ENCODE measurements at regions not wholly inside any gene's neighbourhood (a gene's known extent, or its start where the extent isn't known, plus 50 kb on each side); places are given as distances from the start of the nearest gene placed in this dataset.
A peak's percentile ranks its signal among the peaks of the same experiment; 100 is the strongest.

DNA sequence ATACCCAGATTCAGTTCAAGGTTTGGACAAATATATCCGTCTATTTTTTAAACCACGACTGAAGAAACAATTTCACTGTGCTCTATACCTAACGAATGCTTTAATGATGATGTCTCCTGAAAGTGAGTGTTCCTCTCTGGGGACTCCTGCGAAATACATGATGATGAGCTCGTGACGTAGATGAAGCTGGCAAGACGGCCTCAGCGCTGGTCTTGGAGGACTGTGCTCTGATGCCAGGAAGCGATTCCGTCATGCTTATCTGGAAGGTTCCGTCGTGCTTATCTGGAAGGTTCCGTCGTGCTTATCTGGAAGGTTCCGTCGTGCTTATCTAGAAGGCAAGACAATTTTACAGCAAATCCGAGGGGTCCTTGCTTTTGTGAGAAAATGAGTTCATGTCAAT lies 250.8 kb upstream of the IRX2 start:
- no peak for DNase-seq

DNA sequence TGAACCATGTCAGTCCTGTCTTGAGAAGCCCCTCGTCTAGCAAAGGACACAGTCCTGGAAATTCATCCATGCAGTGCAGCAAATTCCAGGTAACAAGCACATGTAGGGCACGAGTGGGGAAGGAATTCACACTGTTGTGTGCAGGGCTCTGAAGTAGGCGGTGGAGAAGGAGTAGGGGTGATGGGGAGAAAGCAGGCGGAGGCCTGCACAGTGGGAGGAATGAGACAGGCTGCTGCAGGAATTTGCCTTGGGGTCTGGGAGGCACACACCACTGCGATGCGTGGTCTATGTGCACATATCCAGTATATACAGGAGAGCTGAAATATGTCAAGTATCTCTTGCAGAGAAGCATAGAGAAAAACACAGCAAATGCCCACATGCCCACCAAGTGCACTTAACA lies 249.2 kb upstream of the IRX2 start:
- no peak for DNase-seq

DNA sequence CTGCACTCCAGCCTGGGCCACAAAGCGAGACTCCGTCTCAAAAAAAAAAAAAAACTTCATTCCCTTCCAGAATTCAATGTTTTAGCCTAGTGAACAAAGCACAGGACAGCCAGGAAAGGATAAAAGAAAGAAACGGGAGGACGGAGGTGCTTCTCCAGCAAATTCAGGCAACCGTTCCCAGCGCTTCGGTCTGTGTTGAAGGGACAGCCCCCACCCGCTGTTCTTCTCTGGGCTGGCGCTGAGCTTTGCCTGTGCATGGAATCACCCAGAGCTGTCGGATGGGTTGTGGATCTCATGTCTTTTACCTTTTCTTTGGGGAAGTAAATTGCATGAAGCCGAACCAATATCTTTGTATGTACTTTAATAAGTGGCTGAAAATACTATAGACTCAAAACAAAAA lies 248.4 kb upstream of the IRX2 start:
- DNase-seq: no peak

DNA sequence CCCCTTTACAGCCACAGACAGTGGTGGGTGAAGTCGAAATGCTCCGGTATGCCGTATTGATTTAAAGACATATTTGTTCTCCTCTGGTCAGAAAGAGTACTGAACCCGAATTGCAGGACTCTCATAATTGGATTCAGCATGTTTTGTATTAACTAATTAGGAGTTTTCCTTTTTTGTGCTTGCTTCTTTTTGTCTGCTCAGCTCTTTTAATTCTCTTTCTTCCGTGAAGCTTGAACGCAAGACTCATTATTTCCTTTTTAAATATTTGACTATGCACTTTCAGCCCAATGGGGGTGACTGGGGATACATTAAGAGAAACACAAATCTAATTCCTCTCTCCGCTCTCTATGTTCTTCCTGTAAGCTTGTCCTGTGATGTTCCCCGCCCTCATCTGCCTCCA lies 246.6 kb upstream of the IRX2 start:
- no peak for DNase-seq

DNA sequence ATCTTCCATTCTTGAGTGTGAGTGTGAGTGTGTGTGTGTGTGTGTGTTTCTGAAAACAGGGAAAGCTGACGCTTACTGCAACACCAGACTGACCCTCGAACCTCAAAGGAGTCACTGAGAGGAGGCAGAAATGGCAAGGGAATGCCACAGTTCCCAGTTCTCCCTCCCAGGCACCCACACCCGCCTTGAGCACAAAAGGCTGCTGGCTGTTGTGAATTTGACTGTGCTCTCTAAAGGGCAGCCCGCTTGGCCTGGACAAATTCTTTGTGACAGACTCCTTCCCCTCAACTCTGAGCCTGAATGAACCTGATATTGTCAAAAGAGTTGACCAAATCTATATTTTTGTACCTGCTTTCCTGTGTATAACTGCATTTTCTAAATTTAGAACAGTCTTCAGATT lies 245.7 kb upstream of the IRX2 start:
- DNase-seq: no peak

DNA sequence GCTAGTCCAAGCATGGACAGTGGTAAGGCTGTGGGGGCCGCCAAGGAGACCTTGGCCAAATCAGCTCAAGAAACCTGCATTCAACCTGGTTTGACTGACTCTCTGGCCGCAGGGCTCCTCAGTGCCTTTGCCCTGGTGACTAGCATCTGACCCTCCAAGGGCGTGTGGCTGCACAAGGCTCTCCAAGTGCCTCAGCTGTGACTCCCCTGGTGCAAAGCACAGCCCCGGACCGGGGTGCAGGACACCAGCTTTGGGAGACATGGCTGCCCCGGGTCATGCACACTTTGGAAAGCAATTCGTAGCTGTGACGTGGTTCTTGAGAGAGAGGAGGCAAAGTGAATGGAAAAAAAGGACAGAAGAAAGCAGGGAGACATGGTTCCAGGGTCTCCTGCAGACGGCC lies 245.2 kb upstream of the IRX2 start:
- DNase-seq: no peak

DNA sequence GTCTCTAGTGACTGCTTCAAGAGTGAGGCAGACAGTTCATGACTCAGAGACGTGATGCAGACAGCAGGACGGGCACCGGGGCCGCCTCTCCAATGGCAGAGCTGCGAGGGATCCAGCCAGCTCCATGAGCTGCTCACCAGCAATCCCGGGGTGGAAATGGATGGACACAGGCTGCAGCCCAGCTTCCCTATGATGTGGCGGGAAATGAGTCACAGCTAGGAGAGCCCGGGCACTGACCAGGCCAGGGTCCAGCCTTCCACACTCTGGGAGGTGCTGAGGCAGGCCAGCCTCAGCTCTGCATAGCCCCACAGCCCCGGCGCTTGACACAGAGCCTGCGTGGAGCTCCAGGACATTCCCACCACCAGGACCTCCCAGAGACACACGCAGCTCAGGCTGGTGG lies 244.8 kb upstream of the IRX2 start:
- DNase-seq: no peak

DNA sequence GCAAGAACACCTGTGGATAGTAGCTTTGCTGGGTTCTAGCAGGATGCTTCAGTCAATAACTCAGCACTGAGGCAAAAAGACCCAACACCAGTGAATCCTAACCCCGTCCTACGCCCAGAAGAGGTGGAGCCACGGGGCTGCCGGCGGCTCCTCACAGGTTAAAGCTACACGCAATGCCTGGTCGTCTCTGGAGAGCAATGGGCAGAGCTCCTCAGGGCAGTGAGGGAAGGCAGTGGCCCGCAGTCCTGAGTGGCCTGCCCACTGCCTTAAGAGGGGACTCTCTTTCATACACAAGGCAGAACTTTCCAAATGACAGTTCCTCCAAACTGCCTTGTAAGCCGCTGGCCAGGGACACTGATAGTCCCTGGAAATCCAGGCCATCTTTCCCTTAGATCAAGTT lies 244.2 kb upstream of the IRX2 start:
- no peak for DNase-seq

DNA sequence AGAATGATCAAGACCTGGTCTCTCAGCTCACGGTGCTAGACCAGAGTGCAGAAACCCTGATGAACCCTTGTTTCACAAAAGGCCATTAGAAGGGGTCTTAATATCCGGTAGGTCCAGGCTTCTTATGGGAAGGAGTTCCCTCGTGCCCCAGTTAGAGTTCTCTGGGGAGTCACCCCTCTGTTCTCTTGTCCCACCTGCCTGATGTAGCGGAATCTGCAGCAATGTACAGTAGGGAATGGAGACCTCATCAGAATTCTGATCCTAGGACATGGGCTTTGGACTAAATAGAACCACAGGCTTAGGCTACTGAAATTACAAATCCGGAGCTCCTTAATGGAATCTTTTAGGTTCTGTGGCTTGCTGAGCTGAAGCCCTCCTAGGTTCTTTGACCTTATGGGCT lies 243.6 kb upstream of the IRX2 start:
- DNase-seq: no peak

DNA sequence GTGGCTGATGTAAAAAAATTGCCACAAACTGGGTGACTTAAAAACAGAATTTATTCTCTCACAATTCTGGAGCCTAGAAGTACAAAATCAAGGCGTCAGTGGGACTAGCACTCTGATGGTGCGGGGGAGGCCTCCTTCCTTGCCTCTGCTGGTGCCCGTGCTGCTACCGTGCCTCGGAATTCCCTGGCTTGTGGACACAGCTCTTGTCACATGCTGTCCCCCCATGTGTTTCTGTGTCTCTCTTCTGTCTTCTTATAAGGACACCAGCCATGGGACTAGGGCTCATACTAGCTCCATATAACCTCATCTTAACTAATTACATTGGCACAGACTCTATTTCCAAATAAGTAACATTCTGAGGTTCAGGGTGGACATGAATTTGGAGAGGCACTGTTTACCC lies 242.3 kb upstream of the IRX2 start:
- DNase-seq: no peak

DNA sequence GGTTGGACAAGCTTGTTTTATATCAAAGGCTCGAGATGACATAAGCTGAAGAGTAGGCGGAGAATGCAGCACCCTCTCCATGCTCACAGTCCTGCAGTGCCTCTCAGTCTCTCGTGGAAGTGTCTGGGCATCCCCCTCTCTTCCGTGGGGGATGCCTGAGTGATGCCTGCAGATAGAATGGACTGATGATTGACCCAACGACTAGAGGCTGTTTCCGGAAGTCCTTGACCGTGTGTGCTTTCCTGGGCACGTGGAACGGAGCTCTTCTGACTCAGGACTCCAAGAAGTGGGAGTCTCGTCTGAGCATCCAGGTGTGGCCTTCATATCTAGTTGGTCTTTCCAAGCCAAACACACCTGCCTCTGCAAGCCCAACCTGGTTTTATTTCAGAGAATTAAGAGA lies 241.8 kb upstream of the IRX2 start:
- DNase-seq: no peak

DNA sequence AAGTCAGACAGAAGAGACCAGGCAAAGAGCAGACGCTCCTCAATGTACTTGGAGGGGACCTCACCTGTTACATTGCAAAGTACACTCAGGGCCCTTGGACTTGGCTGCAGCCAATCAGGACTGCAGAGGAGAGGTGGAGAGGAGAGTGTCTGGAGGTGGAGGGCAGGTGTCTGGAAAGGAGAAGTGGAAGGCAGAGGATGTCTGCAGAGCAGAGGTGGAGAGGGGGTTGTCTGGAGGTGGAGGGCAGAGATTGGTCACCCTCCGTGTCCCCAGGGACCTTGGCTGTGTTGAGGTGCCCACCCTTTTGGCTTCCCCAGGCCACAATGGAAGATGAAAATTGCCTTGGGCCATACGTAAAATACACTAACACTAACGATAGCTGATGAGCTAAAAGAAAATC lies 241.3 kb upstream of the IRX2 start:
- no peak for DNase-seq

DNA sequence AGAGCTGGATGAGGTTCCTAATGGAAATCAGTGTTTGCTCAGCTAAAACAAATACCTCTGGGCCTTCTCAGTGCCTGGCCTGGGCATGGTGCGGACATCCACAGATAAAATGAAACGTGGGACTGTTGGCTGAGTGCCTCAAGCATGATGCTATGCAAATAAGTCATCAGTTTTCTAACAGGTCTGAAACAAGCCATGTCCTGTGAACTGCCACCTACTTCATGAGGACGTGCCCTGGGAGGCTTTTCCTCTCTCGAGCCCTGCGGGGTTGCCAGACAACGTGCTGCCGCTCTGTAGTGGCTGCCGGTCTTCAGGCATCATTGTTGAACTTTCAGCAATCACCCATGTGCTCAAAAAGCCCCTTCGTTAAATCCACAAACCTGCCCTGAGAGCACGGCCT lies 240.4 kb upstream of the IRX2 start:
- peak; percentile 90 to 91 for DNase-seq

DNA sequence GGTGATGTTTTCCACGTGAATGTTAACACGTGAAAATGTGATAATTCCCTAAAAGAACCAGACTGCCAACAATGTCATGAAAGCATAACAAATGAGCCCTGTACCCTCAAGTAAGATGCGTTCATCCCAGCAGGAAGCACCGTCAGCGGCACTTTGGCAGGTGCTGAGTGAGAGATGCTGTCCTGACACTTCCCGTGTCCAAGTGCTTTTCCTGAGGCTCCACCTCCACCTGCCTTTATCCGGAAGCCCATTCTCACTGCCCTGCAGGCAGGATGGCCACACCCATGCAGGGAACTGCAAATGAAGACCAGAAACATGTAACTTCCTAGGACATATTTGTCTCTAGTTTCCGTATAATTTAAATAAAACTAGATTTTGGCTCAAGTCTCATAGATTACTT lies 238.0 kb upstream of the IRX2 start:
- DNase-seq: peak in 1 of 2 experiments; percentile 17

DNA sequence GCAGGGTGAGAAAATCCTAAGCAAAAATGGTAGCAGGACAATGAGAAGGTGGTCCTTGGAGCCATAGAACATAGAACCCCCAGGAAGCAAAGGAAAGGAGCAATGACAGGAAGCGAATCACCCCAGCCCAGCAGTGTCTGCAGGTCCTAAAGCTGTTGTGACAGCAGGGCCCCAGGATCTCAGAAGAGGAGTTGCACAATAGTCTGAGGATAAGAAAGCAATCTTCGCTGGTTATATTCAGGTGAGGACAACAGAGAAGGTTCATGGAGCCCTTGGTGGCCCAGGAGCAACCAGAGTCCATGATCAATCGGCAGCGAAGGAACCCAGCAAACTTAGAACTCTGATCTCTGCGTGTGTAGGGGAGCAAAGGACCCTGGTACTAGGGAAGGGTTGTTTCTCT lies 234.8 kb upstream of the IRX2 start:
- no peak for DNase-seq

DNA sequence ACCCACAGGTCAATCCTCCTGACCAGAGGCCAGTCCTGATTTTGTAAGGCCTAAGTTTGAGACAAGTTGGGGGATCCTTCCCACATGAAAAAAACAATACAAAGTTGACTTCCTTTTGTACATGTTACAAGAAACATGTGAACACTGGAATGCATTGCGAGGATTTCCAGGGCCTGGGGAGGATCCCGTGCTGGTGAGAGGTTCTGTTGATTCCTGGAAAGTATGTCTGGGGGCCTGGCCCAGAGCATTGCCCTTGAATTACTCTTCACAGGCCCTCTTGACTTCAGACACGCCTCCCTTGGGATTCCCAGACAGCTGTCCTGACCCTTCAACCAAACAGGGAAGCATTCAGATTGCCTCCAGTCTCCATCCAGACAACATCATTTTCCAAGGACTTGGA lies 234.2 kb upstream of the IRX2 start:
- no peak for DNase-seq

DNA sequence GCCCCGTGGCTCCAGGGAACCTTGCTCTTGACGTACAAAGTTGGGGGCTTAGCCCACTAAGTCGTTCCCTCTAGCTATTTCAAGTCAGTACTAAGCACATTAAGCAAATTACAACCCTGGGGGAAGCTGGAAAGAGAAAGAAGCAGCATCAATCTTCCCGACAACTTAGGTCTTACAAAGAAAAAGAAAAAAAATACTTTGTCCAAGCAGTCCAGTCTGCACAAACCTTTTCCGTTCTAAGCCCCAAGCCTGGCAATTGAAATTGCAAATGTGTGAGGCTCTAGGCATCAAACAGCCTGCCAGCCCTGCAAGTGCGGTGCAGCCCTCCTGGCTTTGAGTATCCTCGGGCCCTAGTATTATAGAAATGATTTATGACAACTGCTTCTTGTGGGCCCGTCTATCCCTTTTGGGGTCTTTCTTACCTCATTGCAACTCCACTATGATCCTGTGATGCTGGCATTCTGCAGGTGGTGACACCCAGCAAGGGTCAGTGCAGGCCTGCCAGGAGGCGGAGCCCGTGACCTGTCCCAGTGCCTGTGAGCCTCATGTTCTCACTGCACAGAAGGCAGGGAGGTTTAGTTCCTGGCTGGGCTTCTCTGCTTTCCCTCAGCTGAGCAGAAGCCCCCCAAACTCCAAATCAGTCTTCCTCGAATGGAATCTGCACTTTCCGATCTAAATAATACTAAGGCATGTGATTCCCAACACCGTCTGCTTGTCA lies 232.3 kb upstream of the IRX2 start:
- no peak for DNase-seq

DNA sequence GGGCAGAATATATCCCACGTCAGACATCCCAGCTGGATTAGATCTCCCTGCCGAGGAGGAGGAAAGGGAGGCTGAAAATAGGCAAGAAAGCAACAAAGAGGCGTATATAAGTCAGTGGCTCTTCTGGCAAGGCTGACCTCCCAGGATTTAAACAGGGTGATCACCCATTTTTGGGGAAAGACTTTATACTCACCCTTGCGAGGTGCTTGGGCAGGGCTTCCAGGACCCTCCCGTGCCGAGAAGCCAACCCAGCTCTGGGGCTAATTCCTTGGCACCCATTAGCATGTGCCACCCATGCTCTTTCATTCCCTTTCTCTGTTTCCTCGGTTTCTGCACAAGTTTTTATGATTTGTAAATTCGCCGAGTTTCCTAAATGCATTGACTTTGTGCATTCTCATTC lies 230.2 kb upstream of the IRX2 start:
- no peak for DNase-seq

DNA sequence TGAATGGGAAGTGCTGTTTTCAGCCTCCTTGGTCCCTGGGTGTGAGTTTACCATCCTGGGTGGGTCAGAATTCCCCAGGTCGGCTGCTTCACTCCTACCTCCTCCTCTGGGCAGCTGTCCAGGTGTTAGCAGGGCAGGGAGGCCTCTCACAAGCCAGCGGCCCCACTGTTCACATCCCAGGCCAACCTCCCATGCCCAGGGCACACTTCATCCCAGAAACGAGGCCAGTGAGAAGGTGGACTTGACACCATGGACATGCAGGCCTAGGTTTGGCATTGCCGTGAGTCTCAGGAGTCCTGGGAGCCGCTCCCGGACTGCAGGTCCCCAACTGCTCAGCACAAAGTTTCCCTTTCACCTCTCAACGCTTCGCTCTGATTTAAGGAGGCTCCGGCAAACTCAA lies 229.6 kb upstream of the IRX2 start:
- no peak for DNase-seq

DNA sequence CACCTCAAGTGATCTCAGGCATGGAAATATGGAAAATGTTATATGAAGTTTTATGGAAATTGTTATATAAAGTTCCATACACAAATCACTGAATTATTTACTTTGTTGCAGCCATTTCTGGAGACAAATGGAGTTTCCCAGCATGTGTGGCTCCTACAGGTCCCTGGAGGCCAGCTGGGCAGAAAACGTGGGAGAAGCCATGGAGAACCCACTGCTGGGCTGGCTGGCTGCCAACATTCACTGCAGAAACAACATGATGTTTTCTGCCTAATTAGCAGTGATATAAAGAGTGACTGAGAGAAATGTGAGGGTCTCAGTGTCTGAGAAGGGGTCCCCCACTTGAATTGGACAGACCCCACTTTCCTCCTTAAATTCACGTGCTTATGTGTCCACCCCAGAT lies 208.8 kb upstream of the IRX2 start:
- no peak for DNase-seq

DNA sequence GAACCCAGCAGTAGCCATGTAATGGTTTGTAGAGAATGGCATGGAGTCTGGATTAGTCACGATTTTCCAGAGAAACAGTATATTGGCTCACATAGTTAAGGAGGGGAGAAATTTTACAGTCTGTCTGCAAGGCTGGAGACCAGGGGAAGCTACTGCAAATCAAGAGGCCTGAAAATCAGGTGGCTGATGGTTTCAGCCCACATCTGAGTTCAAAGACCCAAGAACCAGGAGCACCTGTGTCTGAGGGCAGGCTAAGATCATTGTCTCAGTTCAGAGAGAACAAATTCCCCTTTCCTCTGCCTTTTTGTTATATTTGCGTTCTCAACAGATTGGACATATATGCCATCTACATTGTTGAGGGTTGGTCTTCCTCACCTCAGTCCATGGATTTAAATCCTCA lies 207.5 kb upstream of the IRX2 start:
- DNase-seq: no peak

DNA sequence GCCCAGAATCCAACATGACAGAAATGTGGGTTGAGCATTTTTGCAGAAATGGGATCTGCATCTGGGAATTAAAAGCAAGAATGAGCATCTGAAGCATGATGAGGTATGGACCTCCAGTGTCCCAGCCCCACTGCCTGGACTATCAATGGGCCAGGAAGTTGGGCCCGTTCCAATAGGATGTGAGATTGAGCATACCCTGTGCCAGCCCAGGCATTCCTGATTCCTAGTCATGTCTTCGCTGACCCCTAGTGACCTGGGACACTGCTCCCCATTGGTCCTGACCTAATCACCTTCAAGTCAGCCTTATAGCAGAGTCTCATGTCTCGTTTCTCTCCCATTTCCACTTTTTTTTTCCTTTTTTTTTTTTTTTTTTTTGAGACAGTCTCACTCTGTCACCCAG lies 197.4 kb upstream of the IRX2 start:
- no peak for DNase-seq

DNA sequence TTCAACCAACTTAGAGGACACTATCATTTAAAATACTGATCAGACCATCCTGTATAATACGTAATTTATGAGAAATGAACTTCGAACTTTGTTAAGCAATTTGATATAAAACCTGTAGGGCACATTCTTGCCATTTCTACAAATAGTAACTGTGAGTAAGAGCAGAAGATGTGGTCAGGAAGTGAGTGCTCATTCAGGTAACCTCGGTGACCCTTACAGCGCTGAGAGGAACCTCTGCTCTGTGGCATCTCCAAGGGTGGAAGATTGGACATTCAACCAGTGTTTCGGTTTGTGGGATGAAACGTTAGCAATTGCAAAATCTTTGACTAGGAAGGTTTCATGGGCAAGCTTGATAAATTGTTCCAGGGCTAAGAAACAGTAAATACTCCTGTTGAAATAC lies 194.8 kb upstream of the IRX2 start:
- no peak for DNase-seq

DNA sequence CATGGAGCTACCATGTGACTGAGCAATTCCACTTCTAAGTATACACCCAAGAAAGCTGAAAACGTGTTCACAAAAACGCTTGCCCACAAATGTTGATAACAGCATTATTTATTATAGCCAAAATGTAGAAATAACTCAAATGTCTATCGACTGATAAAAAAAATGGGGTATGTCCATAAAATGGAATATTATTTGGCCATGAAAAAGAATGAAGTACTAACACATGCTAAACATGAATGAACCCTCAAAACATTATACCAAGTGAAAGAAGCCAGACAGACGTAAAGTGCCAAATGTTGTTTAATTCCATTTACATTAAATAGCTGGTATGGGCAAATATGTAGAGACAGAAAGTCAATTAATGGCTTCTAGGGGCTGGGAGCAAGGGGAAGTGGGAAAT lies 184.9 kb upstream of the IRX2 start:
- no peak for DNase-seq

DNA sequence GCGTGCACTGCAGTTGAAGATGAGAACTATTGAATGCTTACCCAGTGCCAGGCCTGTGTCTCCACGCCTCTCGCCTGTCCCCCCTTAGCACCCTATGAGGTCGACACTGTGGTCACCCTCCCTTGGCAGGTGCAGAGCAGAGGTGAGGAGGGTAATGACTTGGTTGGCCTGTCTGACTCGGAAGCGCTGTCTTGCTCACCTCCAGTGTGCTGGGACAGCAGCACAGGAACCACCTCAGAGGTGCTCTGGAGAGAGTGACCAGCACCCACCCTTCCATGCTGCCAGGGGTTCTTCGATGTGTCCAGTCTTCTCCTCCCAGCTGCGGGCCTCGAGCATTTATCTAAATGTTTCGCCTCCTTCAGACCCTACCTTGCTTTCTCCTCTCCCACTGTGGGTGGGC lies 178.3 kb upstream of the IRX2 start:
- DNase-seq: no peak

DNA sequence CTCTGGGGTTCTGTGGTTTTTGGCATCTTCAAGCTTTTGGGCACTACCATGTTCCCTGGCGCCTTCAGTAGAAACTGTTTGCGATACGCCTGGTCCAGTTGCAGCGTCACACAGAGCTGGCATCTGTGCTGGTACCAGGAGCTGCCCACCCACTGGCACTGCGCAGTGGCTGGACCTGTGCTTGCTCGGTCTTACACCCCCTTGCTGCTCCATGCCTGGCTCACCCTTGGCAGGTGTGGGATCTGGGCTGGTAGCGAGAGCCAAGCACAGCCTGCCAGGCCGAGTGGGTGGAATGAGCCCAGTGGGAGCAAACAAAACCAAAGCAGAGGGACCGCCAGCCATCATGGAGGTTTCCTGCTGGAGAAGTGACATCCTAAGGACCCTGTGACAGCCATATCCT lies 170.2 kb upstream of the IRX2 start:
- DNase-seq: no peak
